A549 (cell line): ENCODE measurements at regions not wholly inside any gene's neighbourhood (a gene's known extent, or its start where the extent isn't known, plus 50 kb on each side); places are given as distances from the start of the nearest gene placed in this dataset.
A peak's percentile ranks its signal among the peaks of the same experiment; 100 is the strongest.

ENCODE experiments used
- ATAC-seq, 2 experiments: fragments of 200-7000 bp in 1 of 2; fragments of >200 bp in 1 of 2; cut with Nextera tagmentation in 1 of 2; cut with Tn5 transposase in 1 of 2; 3 replicates each; pipeline versions ENCODE4 v1.8.0 to v1.9.1; 2018 to 2020; ENCODE audit warnings: mild to moderate bottlenecking in 1 of 2, moderate library complexity in 1 of 2
- CTCF ChIA-PET: fragments of 300-600 bp; sonication (Branson Sonifier 250); formaldehyde crosslinking; extraction: SDS; loops from one replicate; lab custom pipeline; 2021; ENCODE audit warnings: antibody characterized with exemption, inconsistent platforms; lab: Yijun Ruan, JAX
- POLR2A ChIA-PET: fragments of 350-600 bp; formaldehyde crosslinking; extraction: SDS; loops from one replicate; lab custom pipeline; 2021; ENCODE audit warnings: antibody characterized with exemption, inconsistent platforms; lab: Yijun Ruan, JAX
- DNase-seq, 2 experiments: peaks; one replicate each; pipeline versions ENCODE4 v3.0.0 to v3.0.0-alpha.2; 2011 to 2016; ENCODE audit warnings: low read depth in 1 of 2, low spot score in 1 of 2
- FAIRE-seq: peaks from 2 replicates; lab custom pipeline; 2011; peaks lifted over from hg19 to GRCh38; lab: Jason Lieb, UNC
- H3K27ac ChIP-seq, 2 experiments: fragments of >200 bp; sonication (Bioruptor Twin); formaldehyde crosslinking; 3 replicates each; pipeline ENCODE4 v1.5.1; 2016 to 2017
- H3K4me1 ChIP-seq: fragments of >200 bp; sonication (Bioruptor Twin); formaldehyde crosslinking; 3 replicates; pipeline ENCODE4 v1.6.1; 2016
- H3K4me2 ChIP-seq: fragments of >200 bp; sonication (Bioruptor Twin); formaldehyde crosslinking; 3 replicates; pipeline ENCODE4 v1.6.1; 2016
- H3K4me3 ChIP-seq: fragments of >200 bp; sonication (Bioruptor Twin); formaldehyde crosslinking; 3 replicates; pipeline ENCODE4 v1.5.1; 2016
- H3K9me3 ChIP-seq: fragments of >200 bp; sonication (Bioruptor Twin); formaldehyde crosslinking; 3 replicates; pipeline ENCODE4 v1.6.1; 2016
- CBX2 ChIP-seq: fragments of 200-600 bp; sonication (generic); IDR thresholded peaks from 2 replicates; pipeline ENCODE4 v1.6.1; 2016; ENCODE audit warnings: low read depth, mild to moderate bottlenecking, borderline replicate concordance
- CHD4 ChIP-seq: fragments of 200-600 bp; sonication (generic); IDR thresholded peaks from 2 replicates; pipeline ENCODE4 v1.6.1; 2016; ENCODE audit warnings: antibody characterized with exemption, mild to moderate bottlenecking, borderline replicate concordance
- EHF ChIP-seq: fragments of 250-450 bp; sonication (Bioruptor Pico); IDR thresholded peaks from 2 replicates; pipeline ENCODE4 v1.5.0; 2020; ENCODE audit warnings: mild to moderate bottlenecking
- EHMT2 ChIP-seq: fragments of 200-600 bp; sonication (generic); IDR thresholded peaks from 2 replicates; pipeline ENCODE4 v1.6.1; 2016; ENCODE audit warnings: antibody characterized with exemption, low read depth, mild to moderate bottlenecking, moderate library complexity
- EP300 ChIP-seq, 2 experiments: fragments of >200 bp; sonication (Bioruptor Twin); formaldehyde crosslinking; IDR thresholded peaks; 2 replicates in 1 of 2; 3 replicates in 1 of 2; pipeline ENCODE4 v1.6.1; 2016 to 2017
- FOXS1 ChIP-seq: fragments of 250-450 bp; sonication (Bioruptor Pico); IDR thresholded peaks from 2 replicates; pipeline ENCODE4 v1.5.0; 2020; ENCODE audit warnings: mild to moderate bottlenecking, moderate library complexity
- GATA3 ChIP-seq: IDR thresholded peaks from 2 replicates; pipeline ENCODE4 v1.6.1; 2012; ENCODE audit warnings: borderline replicate concordance
- HDAC2 ChIP-seq: fragments of 200-600 bp; sonication (generic); IDR thresholded peaks from 2 replicates; pipeline ENCODE4 v1.6.1; 2016
- HES2 ChIP-seq: fragments of >200 bp; sonication (Bioruptor Twin); formaldehyde crosslinking; IDR thresholded peaks from 2 replicates; pipeline ENCODE4 v1.6.1; 2016
- HOXB13 ChIP-seq: fragments of 250-450 bp; sonication (Bioruptor Pico); IDR thresholded peaks from 2 replicates; pipeline ENCODE4 v1.5.0; 2020; ENCODE audit warnings: low read depth, mild to moderate bottlenecking, moderate library complexity
- HOXB5 ChIP-seq: fragments of 250-450 bp; sonication (Bioruptor Pico); IDR thresholded peaks from 2 replicates; pipeline ENCODE4 v1.5.0; 2020; ENCODE audit warnings: mild to moderate bottlenecking, moderate library complexity
- JUN ChIP-seq, 2 experiments: fragments of >200 bp; sonication (Bioruptor Twin); formaldehyde crosslinking; IDR thresholded peaks; 2 replicates in 1 of 2; 3 replicates in 1 of 2; pipeline ENCODE4 v1.6.1; 2016 to 2017
- KDM1A ChIP-seq: fragments of 200-600 bp; sonication (generic); IDR thresholded peaks from 2 replicates; pipeline ENCODE4 v1.6.1; 2016; ENCODE audit warnings: low read depth, mild to moderate bottlenecking
- MAFK ChIP-seq: fragments of 450-650 bp; IDR thresholded peaks from 2 replicates; pipeline ENCODE4 v1.6.1; 2014; ENCODE audit not compliant: partially characterized antibody
- MAZ ChIP-seq: fragments of 150-350 bp; IDR thresholded peaks from 2 replicates; pipeline ENCODE4 v1.6.1; 2014; ENCODE audit warnings: antibody characterized with exemption, low read depth, low read length, borderline replicate concordance
- NFE2L2 ChIP-seq: fragments of 150-350 bp; conservative IDR thresholded peaks from 2 replicates; pipeline ENCODE4 v1.6.1; 2014; ENCODE audit warnings: low read length
- NPAS2 ChIP-seq: fragments of 250-450 bp; sonication (Bioruptor Pico); IDR thresholded peaks from 2 replicates; pipeline ENCODE4 v1.8.0; 2022; ENCODE audit warnings: mild to moderate bottlenecking, moderate library complexity, borderline replicate concordance
- NR3C1 ChIP-seq: fragments of >200 bp; sonication (Bioruptor Twin); formaldehyde crosslinking; IDR thresholded peaks from 3 replicates; pipeline ENCODE4 v1.6.1; 2017
- RAD21 ChIP-seq, 2 experiments: fragments of >200 bp in 1 of 2; sonication (Bioruptor Twin) in 1 of 2; formaldehyde crosslinking in 1 of 2; IDR thresholded peaks in 1 of 2; conservative IDR thresholded peaks in 1 of 2; 2 replicates in 1 of 2; 3 replicates in 1 of 2; pipeline ENCODE4 v1.6.1; 2012 to 2018; ENCODE audit warnings: inconsistent platforms in 1 of 2
- RARB ChIP-seq: fragments of 250-450 bp; sonication (Bioruptor Pico); IDR thresholded peaks from 2 replicates; pipeline ENCODE4 v1.8.0; 2021; ENCODE audit warnings: mild to moderate bottlenecking, moderate library complexity
- SMC3 ChIP-seq: fragments of >200 bp; sonication (Bioruptor Twin); formaldehyde crosslinking; IDR thresholded peaks from 3 replicates; pipeline ENCODE4 v1.6.1; 2018; ENCODE audit warnings: inconsistent platforms
- TP53 ChIP-seq: fragments of 250-450 bp; sonication (Bioruptor Pico); IDR thresholded peaks from 2 replicates; pipeline ENCODE4 v1.5.0; 2021; ENCODE audit warnings: mild to moderate bottlenecking, moderate library complexity
- ZC3H11A ChIP-seq: fragments of 450-650 bp; IDR thresholded peaks from 2 replicates; pipeline ENCODE4 v1.6.1; 2014; ENCODE audit warnings: antibody characterized with exemption, mild to moderate bottlenecking
- ZNF302 ChIP-seq: fragments of 250-450 bp; sonication (Bioruptor Pico); IDR thresholded peaks from 2 replicates; pipeline ENCODE4 v1.9.0; 2021; ENCODE audit warnings: inconsistent platforms, mild to moderate bottlenecking, moderate library complexity
- ZSCAN20 ChIP-seq: fragments of 250-450 bp; sonication (Bioruptor Pico); IDR thresholded peaks from 2 replicates; pipeline ENCODE4 v1.8.0; 2022; ENCODE audit warnings: mild to moderate bottlenecking, moderate library complexity
- WGBS: methylation state at CpG from one replicate; pipeline ENCODE4 v1.1.6; 2017; ENCODE audit errors: missing lambda C conversion rate; 5-methylcytosine and 5-hydroxymethylcytosine counted together
- TF ChIP-seq, protein P1 (sequence below): fragments of 200-600 bp; sonication (generic); IDR thresholded peaks from 2 replicates; pipeline ENCODE4 v1.6.1; 2016; ENCODE audit warnings: antibody characterized with exemption, mild to moderate bottlenecking, moderate library complexity
- TF ChIP-seq, protein P2 (sequence below): fragments of 250-450 bp; sonication (Bioruptor Pico); IDR thresholded peaks from 2 replicates; pipeline ENCODE4 v1.5.0; 2021; ENCODE audit warnings: mild to moderate bottlenecking, moderate library complexity, borderline replicate concordance
- TF ChIP-seq, protein P3 (sequence below): fragments of 450-650 bp; IDR thresholded peaks from 2 replicates; pipeline ENCODE4 v1.6.1; 2014; ENCODE audit warnings: antibody characterized with exemption

DNA sequence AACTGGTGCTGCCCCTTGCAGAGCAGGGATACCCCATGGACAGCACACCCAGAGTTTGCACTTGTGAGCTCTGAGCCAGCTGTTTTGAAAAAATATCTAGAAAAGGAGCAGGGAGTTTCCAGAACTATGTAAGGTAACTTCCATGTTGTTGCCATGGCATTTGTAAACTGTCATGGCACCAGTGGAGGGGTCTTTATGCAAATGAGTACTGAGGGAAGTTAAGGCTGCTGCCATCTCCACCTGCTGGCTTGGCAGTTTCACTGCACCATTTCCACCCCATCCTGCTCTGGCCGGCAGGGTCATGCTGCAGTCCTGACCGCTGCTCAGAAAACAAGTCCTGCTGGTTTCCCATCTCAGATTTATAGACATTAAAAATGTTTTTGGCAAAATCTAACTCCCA is 52.3 kb upstream of the SNTG2 start:
- ChIA-PET POLR2A (no interaction called here), CTCF (no interaction called here)
- H3K9me3 ChIP-seq, result no peaks in the 10 kb centered on the region
- no peak overlapping the region for H3K4me2 ChIP-seq
- DNase-seq (peak in 1 of 2 experiments; percentile 15), ATAC-seq (peak in 1 of 2 experiments; percentile 75; a peak in 3 of 6 replicates), FAIRE-seq (no peak)
- WGBS, result 35% methylated on average over 2 of the region's 2 CpGs
- H3K4me3 ChIP-seq, result no peak overlapping the region
- no peak for TF ChIP-seq ZC3H11A
- TF ChIP-seq RAD21 (conservative IDR thresholded peaks at IDR 0.05 in 1 of 2, IDR thresholded peaks at IDR 0.05 in 1 of 2), result 0 out of 5 replicates have a peak, but pooled peaks of 1 of the 2 experiments have one; percentile 9
- no peak for TF ChIP-seq HES2
- no peak overlapping the region for H3K27ac ChIP-seq
- no peaks in the 10 kb centered on the region for H3K4me1 ChIP-seq

DNA sequence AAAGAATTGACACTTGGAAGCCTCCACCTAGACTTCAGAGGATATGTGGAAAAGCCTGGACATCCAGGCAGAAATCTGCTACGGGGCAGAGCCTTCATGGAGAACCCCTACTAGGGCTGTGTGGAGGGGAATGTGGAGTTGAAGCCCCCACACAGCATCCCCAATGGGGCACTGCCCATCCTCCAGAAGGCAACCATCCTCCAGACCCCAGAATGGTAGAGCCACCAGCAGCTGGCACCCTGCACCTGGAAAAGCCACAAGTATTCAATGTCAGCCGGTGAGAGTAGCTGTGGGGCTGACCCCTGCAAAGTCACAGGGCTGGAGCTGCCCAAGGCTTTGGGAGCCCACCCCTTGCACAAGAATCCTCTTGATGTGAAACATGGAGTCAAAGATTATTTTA is 53.6 kb upstream of the SNTG2 start:
- TF ChIP-seq, protein P1, sequence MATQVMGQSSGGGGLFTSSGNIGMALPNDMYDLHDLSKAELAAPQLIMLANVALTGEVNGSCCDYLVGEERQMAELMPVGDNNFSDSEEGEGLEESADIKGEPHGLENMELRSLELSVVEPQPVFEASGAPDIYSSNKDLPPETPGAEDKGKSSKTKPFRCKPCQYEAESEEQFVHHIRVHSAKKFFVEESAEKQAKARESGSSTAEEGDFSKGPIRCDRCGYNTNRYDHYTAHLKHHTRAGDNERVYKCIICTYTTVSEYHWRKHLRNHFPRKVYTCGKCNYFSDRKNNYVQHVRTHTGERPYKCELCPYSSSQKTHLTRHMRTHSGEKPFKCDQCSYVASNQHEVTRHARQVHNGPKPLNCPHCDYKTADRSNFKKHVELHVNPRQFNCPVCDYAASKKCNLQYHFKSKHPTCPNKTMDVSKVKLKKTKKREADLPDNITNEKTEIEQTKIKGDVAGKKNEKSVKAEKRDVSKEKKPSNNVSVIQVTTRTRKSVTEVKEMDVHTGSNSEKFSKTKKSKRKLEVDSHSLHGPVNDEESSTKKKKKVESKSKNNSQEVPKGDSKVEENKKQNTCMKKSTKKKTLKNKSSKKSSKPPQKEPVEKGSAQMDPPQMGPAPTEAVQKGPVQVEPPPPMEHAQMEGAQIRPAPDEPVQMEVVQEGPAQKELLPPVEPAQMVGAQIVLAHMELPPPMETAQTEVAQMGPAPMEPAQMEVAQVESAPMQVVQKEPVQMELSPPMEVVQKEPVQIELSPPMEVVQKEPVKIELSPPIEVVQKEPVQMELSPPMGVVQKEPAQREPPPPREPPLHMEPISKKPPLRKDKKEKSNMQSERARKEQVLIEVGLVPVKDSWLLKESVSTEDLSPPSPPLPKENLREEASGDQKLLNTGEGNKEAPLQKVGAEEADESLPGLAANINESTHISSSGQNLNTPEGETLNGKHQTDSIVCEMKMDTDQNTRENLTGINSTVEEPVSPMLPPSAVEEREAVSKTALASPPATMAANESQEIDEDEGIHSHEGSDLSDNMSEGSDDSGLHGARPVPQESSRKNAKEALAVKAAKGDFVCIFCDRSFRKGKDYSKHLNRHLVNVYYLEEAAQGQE, result no peak
- no peak for TF ChIP-seq CHD4
- no peak for TF ChIP-seq RARB (CRISPR knock-in tag)
- TF ChIP-seq CBX2, result no peak
- TF ChIP-seq HOXB5 (CRISPR knock-in tag), result no peak
- TF ChIP-seq HES2, result no peak
- TF ChIP-seq NPAS2, result no peak
- no peak for TF ChIP-seq ZNF302 (CRISPR knock-in tag)
- TF ChIP-seq JUN (IDR thresholded peaks at IDR 0.05), result no peak
- no peak for TF ChIP-seq SMC3
- TF ChIP-seq, protein P2, sequence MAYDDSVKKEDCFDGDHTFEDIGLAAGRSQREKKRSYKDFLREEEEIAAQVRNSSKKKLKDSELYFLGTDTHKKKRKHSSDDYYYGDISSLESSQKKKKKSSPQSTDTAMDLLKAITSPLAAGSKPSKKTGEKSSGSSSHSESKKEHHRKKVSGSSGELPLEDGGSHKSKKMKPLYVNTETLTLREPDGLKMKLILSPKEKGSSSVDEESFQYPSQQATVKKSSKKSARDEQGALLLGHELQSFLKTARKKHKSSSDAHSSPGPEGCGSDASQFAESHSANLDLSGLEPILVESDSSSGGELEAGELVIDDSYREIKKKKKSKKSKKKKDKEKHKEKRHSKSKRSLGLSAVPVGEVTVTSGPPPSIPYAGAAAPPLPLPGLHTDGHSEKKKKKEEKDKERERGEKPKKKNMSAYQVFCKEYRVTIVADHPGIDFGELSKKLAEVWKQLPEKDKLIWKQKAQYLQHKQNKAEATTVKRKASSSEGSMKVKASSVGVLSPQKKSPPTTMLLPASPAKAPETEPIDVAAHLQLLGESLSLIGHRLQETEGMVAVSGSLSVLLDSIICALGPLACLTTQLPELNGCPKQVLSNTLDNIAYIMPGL (CRISPR knock-in tag), result no peak
- no peak for TF ChIP-seq NFE2L2
- no peak for TF ChIP-seq EHF
- TF ChIP-seq MAFK, result no peak
- no peak for TF ChIP-seq MAZ
- TF ChIP-seq HDAC2, result no peak
- Histone ChIP-seq H3K4me1 (no peaks in the 10 kb centered on the region), H3K27ac (no peak overlapping the region), H3K4me2 (no peak overlapping the region), H3K9me3 (no peaks in the 10 kb centered on the region), H3K4me3 (no peak overlapping the region)
- FAIRE-seq (no peak), DNase-seq (no peak), ATAC-seq (no peak)
- ChIA-PET POLR2A (no interaction called here), CTCF (no interaction called here)
- 3% methylated on average over 2 of the region's 2 CpGs for WGBS

DNA sequence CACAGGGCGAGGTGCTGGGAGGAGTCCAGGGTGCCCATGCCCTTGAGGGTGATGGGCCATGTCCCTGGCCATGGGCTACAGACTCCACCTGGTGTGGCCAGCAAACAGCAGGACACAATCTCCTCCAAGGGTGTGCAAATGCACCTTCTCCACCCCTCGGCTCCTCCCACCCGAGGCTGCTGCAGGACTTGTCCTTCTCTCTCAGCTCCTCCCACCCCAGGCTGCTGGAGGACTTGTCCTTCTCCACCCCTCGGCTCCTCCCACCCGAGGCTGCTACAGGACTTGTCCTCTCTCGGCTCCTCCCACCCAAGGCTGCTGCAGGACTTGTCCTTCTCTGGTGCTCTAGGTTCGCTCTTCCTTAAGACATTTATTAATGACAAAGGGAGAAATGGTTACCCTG is 57.3 kb upstream of the SNTG2 start:
- ChIA-PET CTCF (no interaction called here), POLR2A (no interaction called here)
- no peak overlapping the region for H3K4me3 ChIP-seq
- no peaks in the 10 kb centered on the region for H3K9me3 ChIP-seq
- WGBS, result 12% methylated on average over 7 of the region's 7 CpGs
- ATAC-seq (peak; percentile 16 to 85; a peak in 3 of 6 replicates), FAIRE-seq (no peak), DNase-seq (peak in 1 of 2 experiments; percentile 38)
- H3K4me2 ChIP-seq, result peak overlapping the region; percentile 10; the same call in 1 of the 3 replicates
- H3K4me1 ChIP-seq, result no peaks in the 10 kb centered on the region
- H3K27ac ChIP-seq, result no peak overlapping the region
- TF ChIP-seq TP53 (CRISPR knock-in tag) (no peak), GATA3 (no peak), NPAS2 (no peak), EHMT2 (no peak), EP300 (IDR thresholded peaks at IDR 0.05) (no peak), ZSCAN20 (CRISPR knock-in tag) (no peak), NFE2L2 (no peak), KDM1A (no peak), FOXS1 (CRISPR knock-in tag) (no peak), HOXB13 (no peak), NR3C1 (no peak), CHD4 (no peak)
- TF ChIP-seq, protein P3, sequence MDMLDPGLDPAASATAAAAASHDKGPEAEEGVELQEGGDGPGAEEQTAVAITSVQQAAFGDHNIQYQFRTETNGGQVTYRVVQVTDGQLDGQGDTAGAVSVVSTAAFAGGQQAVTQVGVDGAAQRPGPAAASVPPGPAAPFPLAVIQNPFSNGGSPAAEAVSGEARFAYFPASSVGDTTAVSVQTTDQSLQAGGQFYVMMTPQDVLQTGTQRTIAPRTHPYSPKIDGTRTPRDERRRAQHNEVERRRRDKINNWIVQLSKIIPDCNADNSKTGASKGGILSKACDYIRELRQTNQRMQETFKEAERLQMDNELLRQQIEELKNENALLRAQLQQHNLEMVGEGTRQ, result no peak
